ENCODE measurements at regions not wholly inside any gene's neighbourhood (a gene's known extent, or its start where the extent isn't known, plus 50 kb on each side); places are given as distances from the start of the nearest gene placed in this dataset.
"Not testable (repeated sequence)": the region's sequence is repeated elsewhere in the genome, so short reads cannot be mapped to it uniquely, and the experiment has no call there.

- FAIRE-seq = no peak
- no peak for DNase-seq (ENCODE audit: low spot score)
Observed at GRCh38 chr17:53635444-53635843, 187.3 kb upstream of the KIF2B start.

GRCh38 chr17:53633856-53634255 is 188.9 kb upstream of the KIF2B start:
- FAIRE-seq (no peak), DNase-seq (ENCODE audit: low spot score) (no peak)

DNA sequence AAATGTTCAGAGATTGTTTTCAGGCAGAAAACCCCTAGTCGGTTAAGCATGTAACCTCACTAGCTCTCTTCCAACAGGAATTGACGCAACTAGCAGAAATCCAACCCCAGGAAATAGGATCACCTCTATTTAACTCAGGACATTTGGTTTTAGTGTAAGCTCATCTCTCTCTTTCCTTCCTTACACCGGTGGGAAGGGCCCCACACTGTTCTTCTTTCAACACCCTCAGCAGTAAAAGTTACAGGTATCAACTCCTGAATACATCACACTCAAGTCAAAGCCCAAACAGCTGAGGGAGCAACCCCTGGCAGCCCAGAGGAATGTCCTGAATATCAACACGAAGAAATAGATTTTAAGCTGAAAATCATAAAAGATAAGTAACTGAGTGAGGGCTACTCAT is 191.2 kb upstream of the KIF2B start:
- DNase-seq (ENCODE audit: low spot score) (no peak), FAIRE-seq (no peak)

DNA sequence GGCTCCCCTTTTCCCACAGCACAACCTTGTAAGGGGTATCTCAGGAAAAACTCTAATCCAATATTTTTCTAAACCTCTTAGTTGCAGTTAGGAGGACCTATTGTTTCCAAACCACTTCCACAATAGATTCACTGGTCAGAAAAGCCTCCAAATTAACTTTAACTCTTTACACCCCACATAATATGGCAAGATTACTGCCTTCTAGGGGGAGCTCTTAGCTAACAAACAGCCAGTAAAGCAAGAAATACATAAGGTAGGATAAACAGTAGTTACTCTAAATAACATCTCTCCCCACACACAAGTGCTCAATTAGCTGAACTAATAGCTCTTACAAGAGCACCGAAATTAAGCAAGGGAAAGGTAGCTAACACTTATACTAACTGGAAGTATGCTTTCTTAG is 192.1 kb upstream of the KIF2B start:
- FAIRE-seq = no peak

GRCh38 chr17:53630115-53630514 is 192.6 kb upstream of the KIF2B start:
- DNase-seq (ENCODE audit: low spot score) (no peak), FAIRE-seq (no peak)

More for the DNA sequence above, 192.1 kb upstream of the KIF2B start:
- no peak for DNase-seq (ENCODE audit: low spot score)

- no peak for FAIRE-seq
- no peak for DNase-seq (ENCODE audit: low spot score)
Observed at GRCh38 chr17:53629188-53629587, 193.5 kb upstream of the KIF2B start.

DNA sequence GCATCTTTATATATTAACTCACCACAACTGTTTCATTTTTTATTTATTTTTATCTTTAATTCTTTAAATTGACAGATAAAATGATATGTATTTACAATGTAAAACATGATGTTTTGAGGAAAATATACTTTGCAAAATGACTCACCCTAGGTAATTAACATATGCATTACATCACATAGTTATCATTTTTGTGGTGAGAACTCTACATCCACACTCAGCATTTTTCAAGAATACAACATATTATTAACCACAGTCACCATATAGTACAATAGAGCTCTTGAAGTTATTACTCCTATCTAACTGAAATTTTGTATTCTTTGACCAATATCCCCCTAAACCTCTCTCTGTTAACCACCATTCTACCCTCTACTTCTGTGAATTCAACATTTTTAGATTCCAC is 194.7 kb upstream of the KIF2B start:
- DNase-seq (ENCODE audit: low spot score) (no peak), FAIRE-seq (no peak)

DNA sequence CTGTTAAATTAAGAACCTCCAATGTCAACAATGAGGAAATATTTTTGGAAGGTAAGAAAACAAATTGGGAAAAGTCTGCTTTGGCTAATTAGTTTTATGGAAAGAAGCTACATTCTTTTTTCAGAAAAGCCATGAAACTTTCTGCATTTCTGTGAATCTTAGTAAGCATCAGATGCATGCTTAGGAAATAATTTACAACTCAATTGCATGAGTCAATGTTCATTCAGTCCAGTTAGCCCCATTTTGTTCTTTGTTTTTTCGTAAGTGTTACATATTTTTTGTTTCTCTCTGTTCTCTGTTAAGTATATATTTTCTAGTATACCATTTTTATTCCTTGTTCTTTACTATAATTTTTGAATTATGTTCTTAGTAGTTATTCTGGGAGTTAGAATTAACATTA is 195.2 kb upstream of the KIF2B start:
- DNase-seq (ENCODE audit: low spot score) (no peak), FAIRE-seq (no peak)

GRCh38 chr17:53626286-53626685 is 196.4 kb upstream of the KIF2B start:
- DNase-seq (ENCODE audit: low spot score) = peak; percentile 23

GRCh38 chr17:53619025-53619424 is 203.7 kb upstream of the KIF2B start:
- FAIRE-seq (no peak), DNase-seq (ENCODE audit: low spot score) (no peak)

More at GRCh38 chr17:53626286-53626685, 196.4 kb upstream of the KIF2B start:
- FAIRE-seq = no peak

DNA sequence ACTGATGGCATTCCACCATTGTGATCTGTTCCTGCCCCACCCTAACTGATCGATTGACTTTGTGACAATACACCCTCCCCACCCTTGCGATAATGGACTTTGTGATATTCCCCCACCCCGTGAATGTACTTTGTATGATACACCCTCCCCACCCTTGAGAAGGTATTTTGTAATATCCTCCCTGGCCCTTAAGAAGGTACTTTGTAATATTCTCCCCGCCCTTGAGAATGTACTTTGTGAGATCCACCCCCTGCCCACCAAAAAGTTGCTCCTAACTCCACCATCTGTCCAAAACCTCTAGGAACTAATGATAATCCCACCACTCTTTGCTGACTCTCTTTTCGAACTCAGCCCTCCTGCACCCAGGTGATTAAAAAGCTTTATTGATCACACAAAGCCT is 214.5 kb upstream of the KIF2B start:
- not testable (repeated sequence) for FAIRE-seq; DNase-seq (ENCODE audit: low spot score)

DNA sequence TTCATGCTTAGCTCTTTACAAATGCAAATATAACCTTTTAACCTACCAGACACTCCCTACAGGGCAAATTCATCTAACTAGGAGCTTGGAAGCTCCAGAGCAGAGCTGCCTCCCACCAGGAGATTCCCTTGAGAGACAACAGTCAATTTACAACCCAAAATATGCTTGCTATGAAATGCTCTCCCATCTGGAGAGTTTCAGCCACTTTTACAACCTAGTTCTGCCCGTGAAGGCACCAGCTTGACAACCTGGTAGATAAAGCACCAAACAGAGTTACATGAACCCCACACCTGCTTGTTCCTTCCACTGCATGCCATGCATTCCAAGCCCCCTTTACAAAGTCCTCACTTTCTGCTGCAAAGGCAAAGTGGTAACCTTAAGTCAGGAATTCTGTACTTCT is 215.3 kb upstream of the KIF2B start:
- FAIRE-seq = no peak
- no peak for DNase-seq (ENCODE audit: low spot score)

DNA sequence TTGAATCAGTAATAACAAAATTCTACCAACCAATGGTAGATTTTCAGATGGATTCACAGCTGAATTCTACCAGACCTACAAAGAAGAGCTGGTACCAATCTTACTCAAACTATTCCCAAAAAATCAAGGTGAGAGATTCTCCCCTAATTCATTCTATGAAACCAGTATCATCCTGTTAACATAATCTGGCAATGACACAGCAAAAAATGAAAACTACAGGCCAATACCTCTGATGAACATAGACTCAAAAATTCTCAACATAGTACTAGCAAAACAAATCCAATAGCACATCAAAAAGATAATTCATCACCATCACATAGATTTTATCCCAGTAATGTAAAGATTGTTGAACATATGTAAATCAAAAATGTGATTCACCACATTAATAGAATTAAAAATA is 234.4 kb upstream of the KIF2B start:
- FAIRE-seq (no peak), DNase-seq (ENCODE audit: low spot score) (no peak)

GRCh38 chr17:53574038-53574437 is 248.7 kb upstream of the KIF2B start:
- no peak for FAIRE-seq
- DNase-seq (ENCODE audit: low spot score) = no peak

- no peak for DNase-seq (ENCODE audit: low spot score)
Observed at GRCh38 chr17:53571342-53571741, 251.4 kb upstream of the KIF2B start.

DNA sequence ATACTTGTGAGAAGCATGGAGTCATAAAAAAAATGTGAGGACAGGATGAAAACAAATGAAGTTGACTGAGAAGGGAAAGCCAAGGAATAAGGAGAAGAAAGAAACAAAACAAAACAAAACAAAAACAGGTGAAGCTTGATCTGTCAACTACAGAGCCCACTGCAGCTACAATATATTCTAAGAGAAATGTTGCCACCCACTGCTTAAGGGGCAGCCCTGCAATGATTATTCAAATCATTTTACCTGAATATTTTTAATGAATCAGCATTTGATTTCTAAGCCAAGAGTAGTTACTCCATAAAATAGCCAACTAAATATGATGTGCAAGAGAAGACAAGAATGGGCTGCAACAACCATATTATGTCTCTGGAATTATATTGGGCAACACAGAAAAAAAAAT is 252.0 kb upstream of the KIF2B start:
- DNase-seq (ENCODE audit: low spot score) (peak; percentile 6), FAIRE-seq (no peak)

More at GRCh38 chr17:53571342-53571741, 251.4 kb upstream of the KIF2B start:
- no peak for FAIRE-seq

- FAIRE-seq (no peak), DNase-seq (ENCODE audit: low spot score) (no peak)
Observed at GRCh38 chr17:53560953-53561352, 261.8 kb upstream of the KIF2B start.

DNA sequence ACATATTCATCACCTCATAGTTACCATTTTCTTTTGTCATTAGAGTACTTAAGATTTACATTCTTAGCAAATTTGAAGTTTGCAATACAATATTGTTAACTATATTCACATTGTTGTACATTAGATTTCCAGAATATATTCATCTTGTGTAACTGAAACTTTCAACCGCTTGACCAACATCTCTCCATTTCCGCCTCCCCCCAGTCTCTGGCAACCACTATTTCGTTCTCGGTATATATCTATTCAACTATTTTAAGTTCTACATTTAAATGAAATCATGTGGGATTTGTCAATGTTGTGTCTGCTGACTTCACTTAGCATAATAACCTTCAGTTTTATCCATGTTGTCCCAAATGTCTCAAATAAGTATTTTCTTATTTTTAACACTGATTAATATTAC is 274.5 kb upstream of the KIF2B start:
- DNase-seq (ENCODE audit: low spot score) (no peak), FAIRE-seq (no peak)

GRCh38 chr17:53543472-53543871 is 279.3 kb upstream of the KIF2B start:
- FAIRE-seq (no peak), DNase-seq (ENCODE audit: low spot score) (no peak)

DNA sequence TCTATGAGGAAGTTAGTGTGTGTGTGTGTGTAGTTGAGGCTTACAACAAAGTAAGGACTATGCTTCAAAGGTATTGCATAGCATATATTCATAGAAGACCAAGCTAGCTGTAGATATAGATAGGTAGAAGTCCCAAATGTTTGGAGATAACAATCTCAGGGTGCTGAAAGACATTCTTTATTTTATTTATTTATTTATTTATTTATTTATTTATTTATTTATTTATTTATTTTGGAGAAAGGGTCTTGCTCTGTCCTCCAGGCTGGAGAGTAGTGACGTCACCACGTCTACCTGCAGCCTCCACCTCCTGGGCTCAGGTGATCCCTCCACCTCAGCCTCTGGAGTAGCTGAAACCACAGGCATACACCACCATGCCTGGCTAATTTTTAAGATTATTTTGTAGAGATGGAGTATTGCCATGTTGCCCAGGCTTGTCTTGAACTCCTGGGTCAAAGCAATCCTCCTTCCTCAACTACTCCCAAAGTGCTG is 284.6 kb upstream of the KIF2B start:
- no peak for DNase-seq (ENCODE audit: low spot score)
- no peak for FAIRE-seq

- no peak for FAIRE-seq
Observed at GRCh38 chr17:53527473-53527872, 295.3 kb upstream of the KIF2B start.

DNA sequence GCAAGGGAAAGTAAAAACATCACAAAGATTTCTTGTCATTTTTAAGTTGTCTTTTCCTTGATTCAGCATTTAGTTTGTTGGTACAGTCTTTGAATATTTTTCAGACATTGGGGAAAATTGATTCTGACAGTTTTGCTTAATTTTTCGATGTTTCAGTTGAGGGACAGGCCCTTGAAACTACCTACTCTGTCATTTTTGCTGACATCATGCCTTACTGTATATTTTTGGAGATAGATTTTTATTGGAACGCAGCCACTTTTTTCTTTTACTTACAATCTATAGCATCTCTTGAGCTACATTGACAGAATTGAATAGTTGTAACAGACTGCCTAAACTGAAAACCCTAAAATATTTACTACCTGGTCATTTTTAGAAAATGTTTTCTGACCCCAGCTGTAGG is 297.1 kb upstream of the KIF2B start:
- no peak for DNase-seq (ENCODE audit: low spot score)
- FAIRE-seq = no peak

More at GRCh38 chr17:53527473-53527872, 295.3 kb upstream of the KIF2B start:
- no peak for DNase-seq (ENCODE audit: low spot score)

DNA sequence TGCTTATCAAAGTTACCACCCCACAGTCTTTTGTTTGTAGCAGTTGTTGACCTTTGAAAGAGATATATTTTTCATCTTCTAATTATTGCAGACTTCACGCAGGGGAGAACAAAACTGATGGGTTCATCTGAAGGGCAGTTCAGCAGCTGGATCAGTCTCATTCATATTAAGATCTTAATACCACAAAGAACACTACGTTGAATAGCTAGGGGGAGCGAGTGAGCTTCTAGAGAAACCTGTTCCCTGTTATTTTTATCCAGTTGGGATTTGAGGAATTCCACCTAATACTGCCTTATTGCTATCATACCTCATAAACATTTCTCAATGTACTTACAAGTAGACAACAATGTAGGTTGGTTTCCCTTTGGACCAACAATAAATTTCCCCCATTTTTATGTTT is 306.1 kb upstream of the KIF2B start:
- FAIRE-seq (no peak), DNase-seq (ENCODE audit: low spot score) (peak; percentile 3)

- no peak for FAIRE-seq
Observed at GRCh38 chr17:53499277-53499676, 323.4 kb upstream of the KIF2B start.

More at GRCh38 chr17:53499277-53499676, 323.4 kb upstream of the KIF2B start:
- DNase-seq (ENCODE audit: low spot score) = no peak

Measured in urothelium cell line (cell line).